HG03521 (cell line): ENCODE measurements at regions not wholly inside any gene's neighbourhood (a gene's known extent, or its start where the extent isn't known, plus 50 kb on each side); places are given as distances from the start of the nearest gene placed in this dataset.

Source experiments
- ATAC-seq: cut with Tn5 transposase; IDR thresholded peaks from one replicate; pipeline ENCODE4 v1.9.1; 2021; ENCODE audit warnings: mild to moderate bottlenecking, moderate library complexity; ENCODE audit not compliant: unreplicated experiment

GRCh38 chr13:84542348-84542747 lies 660.1 kb upstream of the SLITRK1 start:
- ATAC-seq: no peak

DNA sequence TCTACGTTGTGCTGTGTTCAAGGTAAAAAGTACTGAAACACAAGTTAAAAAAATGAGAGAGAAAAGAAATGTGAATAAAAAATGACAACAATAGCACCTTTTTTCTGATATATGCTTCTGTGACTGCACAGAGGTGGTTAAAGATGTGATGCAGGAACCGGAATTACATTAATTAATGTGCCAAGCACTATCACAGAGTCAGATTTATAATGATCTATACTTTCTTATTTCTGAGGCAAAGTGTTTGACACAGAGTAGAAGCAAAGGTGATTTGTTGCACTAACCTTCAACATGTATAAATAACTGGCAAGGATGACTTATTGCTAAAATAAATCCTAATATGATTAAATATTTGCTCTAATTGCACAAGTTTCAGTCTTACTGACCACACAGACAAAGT lies 654.6 kb upstream of the SLITRK1 start:
- ATAC-seq: no peak

- no peak for ATAC-seq
These were observed 646.3 kb upstream of the SLITRK1 start for GRCh38 chr13:84528408-84529070.

DNA sequence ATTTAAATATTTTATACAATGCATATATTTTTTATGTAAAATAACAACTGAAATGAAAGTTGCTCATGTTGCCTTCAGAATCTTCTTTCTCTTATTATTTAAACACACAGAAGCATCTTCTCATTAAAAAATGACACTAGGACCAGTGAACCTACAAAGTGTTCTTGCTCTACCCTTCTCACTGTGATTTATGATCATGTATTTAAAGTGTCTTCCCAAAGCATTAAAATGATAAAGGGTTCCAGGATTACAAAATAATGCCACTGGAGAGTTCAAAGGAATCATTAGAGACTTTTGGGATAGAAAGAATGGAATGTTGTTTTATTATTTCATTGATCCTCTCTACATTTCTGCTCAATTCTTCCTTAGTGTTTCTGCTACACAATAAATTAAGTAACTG lies 643.6 kb upstream of the SLITRK1 start:
- ATAC-seq: no peak

DNA sequence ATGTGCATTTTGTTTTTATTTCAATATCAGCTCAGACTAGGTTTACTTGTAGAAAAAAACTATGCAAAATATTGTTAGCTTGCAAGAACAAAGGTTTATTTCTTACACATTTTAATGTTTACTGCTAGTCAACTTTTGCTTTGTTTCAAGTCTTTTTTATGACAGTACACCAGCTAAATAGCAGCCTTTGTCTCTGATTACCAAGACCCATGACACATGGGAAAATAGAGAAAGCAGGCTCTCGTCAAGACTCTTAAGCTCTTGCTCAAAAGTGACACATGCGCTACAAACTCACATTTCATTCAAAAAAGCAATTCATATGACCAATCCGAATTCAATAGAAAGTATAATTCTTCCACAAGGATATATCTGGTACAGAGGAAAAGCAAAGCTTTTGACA lies 642.3 kb upstream of the SLITRK1 start:
- ATAC-seq: no peak

GRCh38 chr13:84500016-84500415 lies 617.7 kb upstream of the SLITRK1 start:
- ATAC-seq: no peak

DNA sequence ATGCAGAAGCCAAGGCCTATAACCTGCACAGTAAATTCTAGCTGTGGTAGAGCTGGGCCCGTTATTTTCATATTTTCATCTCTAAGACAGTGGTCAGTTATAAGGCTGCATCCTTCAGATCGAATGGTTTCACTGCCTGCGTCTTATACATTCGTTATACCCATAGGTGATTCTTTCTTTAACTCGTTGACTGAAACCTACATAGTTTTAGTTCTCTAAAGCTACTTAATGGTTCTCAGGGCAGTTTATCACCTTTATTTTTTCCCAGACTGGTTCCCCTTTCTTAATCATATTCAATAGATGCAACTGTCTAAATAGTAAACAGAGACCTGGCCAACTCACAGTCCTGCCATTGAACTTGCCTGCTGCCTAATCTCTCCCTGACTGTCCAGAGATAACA lies 615.3 kb upstream of the SLITRK1 start:
- ATAC-seq: no peak

DNA sequence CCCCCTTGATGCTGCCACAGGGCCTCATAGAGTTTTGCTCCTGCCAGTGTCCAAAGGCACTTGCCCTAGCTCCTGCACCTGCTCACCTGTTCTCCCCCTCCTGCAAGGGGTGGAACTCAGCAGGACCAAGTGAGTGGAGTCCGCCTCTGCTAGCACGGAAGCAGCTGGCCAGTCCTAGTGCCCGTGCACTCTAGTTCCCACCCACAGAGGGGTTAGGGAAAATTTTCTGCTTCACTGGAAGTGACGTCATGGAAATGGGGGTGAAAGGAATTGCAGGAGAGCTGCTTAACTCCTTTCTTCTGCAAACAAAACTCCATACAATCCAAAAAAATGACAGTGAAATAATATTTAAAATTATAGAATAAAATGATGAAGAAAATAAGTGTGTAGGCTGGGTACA lies 609.7 kb upstream of the SLITRK1 start:
- ATAC-seq: no peak

DNA sequence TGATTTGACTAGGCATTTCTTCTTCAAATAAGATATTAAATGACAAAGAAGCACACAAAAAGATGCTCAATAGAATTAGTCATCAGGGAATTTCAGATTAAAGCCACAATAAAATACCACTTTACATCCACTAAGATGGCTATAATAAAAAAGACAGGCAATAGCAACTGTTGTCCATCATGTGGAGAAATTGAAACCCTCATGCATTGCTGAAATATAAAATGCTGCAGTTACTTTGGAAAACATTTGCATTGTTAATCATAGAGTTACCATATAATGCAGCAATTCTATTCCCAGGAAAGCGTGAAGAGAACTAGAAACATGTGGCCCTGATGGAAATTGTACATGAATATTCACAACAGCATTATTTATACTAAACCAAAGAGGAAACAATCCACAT lies 605.5 kb upstream of the SLITRK1 start:
- ATAC-seq: no peak

DNA sequence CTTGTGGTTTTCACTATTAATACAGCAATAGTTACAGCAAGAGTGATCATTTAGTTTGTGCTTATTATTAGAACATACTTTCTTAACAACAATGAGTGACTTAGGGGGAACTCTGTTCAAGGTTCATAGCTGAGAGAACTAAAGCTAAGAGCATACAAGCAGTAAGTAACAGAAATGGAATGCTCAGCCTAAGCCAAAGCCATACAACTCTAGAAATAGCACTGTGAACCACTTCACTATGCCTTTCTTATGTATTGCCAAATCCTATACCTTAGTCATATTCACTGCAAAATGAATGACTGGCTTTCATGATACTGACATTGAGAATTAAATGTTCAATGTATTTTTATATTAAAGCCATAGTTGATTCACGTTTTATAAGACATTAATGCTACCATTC lies 599.7 kb upstream of the SLITRK1 start:
- no peak for ATAC-seq

DNA sequence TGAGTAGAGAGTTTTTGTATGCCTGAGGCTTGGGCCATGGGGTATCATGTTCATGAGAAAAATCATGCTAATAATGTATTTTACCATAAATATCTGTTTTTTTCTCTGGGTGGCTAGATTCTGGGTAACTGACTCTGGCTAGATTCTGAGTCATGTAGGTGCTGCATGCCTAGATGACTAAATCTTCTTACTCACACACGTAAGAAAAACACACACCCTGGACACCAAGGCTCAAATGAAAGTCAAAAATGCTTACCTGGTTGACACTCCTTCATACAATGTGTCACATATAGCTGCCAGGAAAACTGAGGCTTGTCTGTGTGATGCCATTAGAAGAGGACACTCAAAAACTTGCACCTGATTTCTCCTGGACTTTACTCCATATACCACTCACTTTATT lies 597.4 kb upstream of the SLITRK1 start:
- ATAC-seq: no peak

- ATAC-seq: no peak
These were observed 588.3 kb upstream of the SLITRK1 start for GRCh38 chr13:84470528-84470927.

DNA sequence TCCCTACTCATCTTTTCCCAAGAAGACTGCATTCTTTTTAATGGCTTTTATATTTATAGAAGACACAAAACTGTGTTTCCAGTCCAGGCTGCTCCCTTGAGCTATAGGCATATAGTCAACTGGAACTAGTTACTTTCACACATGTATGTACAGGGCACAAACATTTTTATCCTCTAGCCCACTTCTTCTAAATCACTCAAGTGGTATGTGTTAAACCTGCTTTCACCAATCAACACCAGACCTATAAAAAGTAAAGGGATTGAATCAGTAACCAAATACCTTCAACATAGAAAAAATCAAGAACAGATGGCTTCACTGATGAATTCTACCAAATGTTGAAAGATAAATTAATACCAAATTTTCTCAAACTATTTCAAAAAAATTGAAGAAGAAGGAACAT lies 584.2 kb upstream of the SLITRK1 start:
- no peak for ATAC-seq

DNA sequence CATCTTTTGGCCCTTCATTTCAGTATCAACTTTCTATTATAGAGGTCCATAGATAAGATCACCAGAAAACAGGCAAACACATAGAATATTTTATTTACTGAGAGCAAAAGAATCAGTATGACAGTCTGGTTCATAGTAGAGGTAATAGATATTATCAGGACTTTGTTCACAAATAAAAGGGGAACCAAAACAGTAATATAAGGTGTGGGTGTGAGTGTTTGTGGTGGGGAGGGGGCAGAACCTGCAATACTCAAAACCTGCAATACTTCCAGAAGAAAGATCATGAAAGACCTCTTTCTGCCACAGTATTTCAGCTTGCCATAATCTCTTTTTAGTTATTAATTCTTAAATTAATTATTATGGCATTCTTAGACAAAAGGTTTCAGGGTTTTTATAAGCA lies 578.7 kb upstream of the SLITRK1 start:
- ATAC-seq: no peak

GRCh38 chr13:84455143-84455905 lies 573.0 kb upstream of the SLITRK1 start:
- no peak for ATAC-seq

DNA sequence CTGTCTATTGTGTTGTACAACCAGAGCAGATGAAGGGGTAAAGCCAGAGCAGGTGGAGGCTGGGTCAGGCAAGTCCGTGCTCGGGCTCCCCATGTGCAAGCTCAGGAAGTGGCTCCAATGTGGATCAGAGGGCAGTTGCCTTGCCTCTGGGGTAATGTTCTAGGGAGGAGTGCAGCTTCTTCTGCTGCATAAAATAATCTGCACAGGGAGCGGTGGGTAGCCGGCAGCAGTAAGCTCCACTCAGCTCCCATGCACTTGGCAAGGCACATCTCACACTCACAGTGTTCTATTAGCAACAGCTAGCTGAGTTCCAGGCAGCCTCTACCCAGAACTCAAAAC lies 565.3 kb upstream of the SLITRK1 start:
- ATAC-seq: no peak

GRCh38 chr13:84446972-84447639 lies 564.8 kb upstream of the SLITRK1 start:
- no peak for ATAC-seq

DNA sequence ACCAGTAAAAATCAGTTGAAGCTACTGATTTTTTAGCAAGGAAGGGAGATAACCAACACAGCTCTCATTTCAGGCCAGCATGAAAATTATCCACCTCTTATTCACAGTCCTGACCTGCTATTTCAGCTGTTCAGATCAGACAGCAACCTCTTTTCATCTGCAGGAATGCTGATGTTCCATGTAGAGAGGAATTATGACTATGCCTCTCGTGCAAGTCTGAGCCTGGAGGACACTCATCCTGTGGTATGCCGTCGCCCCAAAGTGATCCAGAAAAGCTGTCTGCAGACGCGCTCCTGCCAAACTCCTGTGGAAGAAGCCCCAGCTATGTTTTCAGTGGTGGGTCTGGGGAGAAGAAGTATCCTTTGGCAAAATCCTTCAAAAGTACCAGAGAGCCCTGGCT lies 563.5 kb upstream of the SLITRK1 start:
- no peak for ATAC-seq

- no peak for ATAC-seq
These were observed 561.2 kb upstream of the SLITRK1 start for GRCh38 chr13:84443463-84443862.

- no peak for ATAC-seq
These were observed 556.8 kb upstream of the SLITRK1 start for GRCh38 chr13:84439108-84439507.

DNA sequence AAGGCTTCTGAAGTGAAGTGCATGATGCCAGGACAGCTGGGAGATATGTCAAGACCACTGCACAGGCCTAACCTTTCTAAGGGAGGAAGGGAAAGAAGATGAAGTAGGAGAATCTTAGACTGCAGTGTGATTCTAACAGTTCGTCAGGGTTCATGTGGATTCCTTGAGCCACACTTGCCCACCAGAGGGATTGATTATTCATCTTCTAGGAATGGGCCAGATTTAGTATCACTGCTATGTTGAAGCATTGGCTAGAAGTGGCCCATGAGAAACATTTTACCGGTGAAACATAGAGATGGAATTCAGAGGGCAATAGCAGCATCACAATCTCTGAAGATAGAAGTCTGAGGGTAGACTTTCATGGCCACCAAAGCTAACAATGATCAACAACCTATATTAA lies 550.8 kb upstream of the SLITRK1 start:
- ATAC-seq: no peak

DNA sequence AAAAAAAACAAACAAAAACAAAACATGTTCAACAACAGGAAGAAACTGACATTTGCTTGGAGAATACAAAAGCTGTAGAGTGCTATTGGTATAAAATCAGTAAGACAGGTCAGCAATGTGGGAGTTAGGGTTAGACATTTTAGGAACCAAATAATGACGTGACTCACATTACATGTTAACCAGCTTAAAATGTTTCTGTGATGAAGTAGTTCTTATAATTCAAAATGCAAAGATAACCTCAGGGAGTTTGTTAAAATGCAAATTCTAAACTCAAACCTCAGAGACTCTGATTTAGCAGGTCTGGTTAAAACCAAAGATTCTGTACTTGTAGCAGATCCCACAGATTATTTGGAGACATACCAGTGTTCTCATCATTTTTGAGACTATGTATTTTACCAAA lies 549.4 kb upstream of the SLITRK1 start:
- no peak for ATAC-seq
